H9 (cell line): ENCODE measurements at regions not wholly inside any gene's neighbourhood (a gene's known extent, or its start where the extent isn't known, plus 50 kb on each side); places are given as distances from the start of the nearest gene placed in this dataset.

Experiments
- DNase-seq: peaks from one replicate; pipeline ENCODE4 v3.0.0-alpha.2; 2017
- H2AFZ ChIP-seq: one replicate; pipeline ENCODE4 v1.6.1; 2013; ENCODE audit warnings: mild to moderate bottlenecking, low read length, control low read depth, moderate library complexity
- H2AK5ac ChIP-seq: 2 replicates; pipeline ENCODE4 v1.6.1; 2013; ENCODE audit warnings: low read length, control low read depth, mixed read lengths; ENCODE audit not compliant: insufficient read length
- H2BK120ac ChIP-seq: one replicate; pipeline ENCODE4 v1.6.1; 2013; ENCODE audit warnings: low read depth, mild to moderate bottlenecking, low read length, control low read depth, inconsistent platforms; ENCODE audit not compliant: poor library complexity, severe bottlenecking
- H2BK12ac ChIP-seq: 2 replicates; pipeline ENCODE4 v1.6.1; 2013; ENCODE audit warnings: low read length, control low read depth, mixed read lengths, low read depth; ENCODE audit not compliant: insufficient read length
- H2BK15ac ChIP-seq: 2 replicates; pipeline ENCODE4 v1.6.1; 2013; ENCODE audit warnings: low read depth, low read length, control low read depth
- H2BK20ac ChIP-seq: one replicate; pipeline ENCODE4 v1.6.1; 2013; ENCODE audit warnings: low read depth, mild to moderate bottlenecking, low read length, control low read depth, inconsistent platforms; ENCODE audit not compliant: poor library complexity, severe bottlenecking
- H2BK5ac ChIP-seq: 2 replicates; pipeline ENCODE4 v1.6.1; 2013; ENCODE audit warnings: low read length, control low read depth, mixed read lengths; ENCODE audit not compliant: insufficient read length
- H3K14ac ChIP-seq: 2 replicates; pipeline ENCODE4 v1.6.1; 2013; ENCODE audit warnings: low read length, control low read depth; ENCODE audit not compliant: insufficient read depth
- H3K18ac ChIP-seq: 2 replicates; pipeline ENCODE4 v1.6.1; 2013; ENCODE audit warnings: low read depth, mild to moderate bottlenecking, mixed read lengths, low read length, control low read depth; ENCODE audit not compliant: insufficient read length
- H3K23ac ChIP-seq: 2 replicates; pipeline ENCODE4 v1.6.1; 2013; ENCODE audit warnings: low read length, control low read depth, mixed read lengths, low read depth; ENCODE audit not compliant: insufficient read length
- H3K23me2 ChIP-seq: 2 replicates; pipeline ENCODE4 v1.6.1; 2013; ENCODE audit warnings: low read depth, mild to moderate bottlenecking, mixed read lengths, low read length, control low read depth; ENCODE audit not compliant: insufficient read length, poor library complexity, severe bottlenecking
- H3K27ac ChIP-seq: 2 replicates; pipeline ENCODE4 v1.5.1; 2013; ENCODE audit warnings: low read length, control low read depth, mixed read lengths, low read depth; ENCODE audit not compliant: insufficient read length
- H3K27me3 ChIP-seq: 2 replicates; pipeline ENCODE4 v1.6.1; 2013; ENCODE audit warnings: low read length, control low read depth, inconsistent platforms; ENCODE audit not compliant: insufficient read depth
- H3K4ac ChIP-seq: 2 replicates; pipeline ENCODE4 v1.6.1; 2013; ENCODE audit warnings: low read depth, mild to moderate bottlenecking, control low read depth, inconsistent platforms, low read length, moderate library complexity
- H3K4me1 ChIP-seq: 2 replicates; pipeline ENCODE4 v1.6.1; 2013; ENCODE audit warnings: low read length, control low read depth, inconsistent platforms; ENCODE audit not compliant: insufficient read depth
- H3K4me2 ChIP-seq: 2 replicates; pipeline ENCODE4 v1.6.1; 2013; ENCODE audit warnings: low read length, control low read depth, mixed read lengths; ENCODE audit not compliant: insufficient read length, insufficient read depth
- H3K56ac ChIP-seq: 2 replicates; pipeline ENCODE4 v1.6.1; 2013; ENCODE audit warnings: low read depth, mild to moderate bottlenecking, mixed read lengths, low read length, control low read depth; ENCODE audit not compliant: insufficient read length
- H3K79me1 ChIP-seq: 2 replicates; pipeline ENCODE4 v1.6.1; 2013; ENCODE audit warnings: low read depth, mild to moderate bottlenecking, moderate library complexity, low read length, control low read depth, inconsistent platforms; ENCODE audit not compliant: insufficient read depth, poor library complexity, severe bottlenecking
- H3K79me2 ChIP-seq: 2 replicates; pipeline ENCODE4 v1.6.1; 2013; ENCODE audit warnings: low read length, control low read depth, inconsistent platforms; ENCODE audit not compliant: insufficient read depth
- H3K9ac ChIP-seq: 2 replicates; pipeline ENCODE4 v1.6.1; 2013; ENCODE audit warnings: low read length, control low read depth, mixed read lengths; ENCODE audit not compliant: insufficient read length; ENCODE audit errors: extremely low read depth
- H3K9me3 ChIP-seq: one replicate; pipeline ENCODE4 v1.6.1; 2013; ENCODE audit warnings: low read depth, low read length, inconsistent platforms; ENCODE audit not compliant: control insufficient read depth
- H3T11ph ChIP-seq: one replicate; pipeline ENCODE4 v1.6.1; 2013; ENCODE audit warnings: mild to moderate bottlenecking, low read length, control low read depth, inconsistent platforms
- H4K20me1 ChIP-seq: one replicate; pipeline ENCODE4 v1.6.1; 2013; ENCODE audit not compliant: control insufficient read depth, insufficient read length, insufficient read depth
- H4K5ac ChIP-seq: 2 replicates; pipeline ENCODE4 v1.6.1; 2013; ENCODE audit warnings: low read depth, mild to moderate bottlenecking, mixed read lengths, low read length, control low read depth; ENCODE audit not compliant: insufficient read length
- H4K8ac ChIP-seq: replicated peaks from 2 replicates; pipeline ENCODE4 v1.6.1; 2013; ENCODE audit warnings: low read length, control low read depth, mixed read lengths, low read depth; ENCODE audit not compliant: insufficient read length
- H4K91ac ChIP-seq: 2 replicates; pipeline ENCODE4 v1.6.1; 2013; ENCODE audit warnings: low read depth, mild to moderate bottlenecking, moderate library complexity, mixed read lengths, low read length, control low read depth; ENCODE audit not compliant: insufficient read length
- H3K27ac Mint-ChIP-seq, 3 experiments: 2 replicates in 2 of 3; 3 replicates in 1 of 3; pipeline ENCODE4 v1.8.0; 2020 to 2021; ENCODE audit warnings: mixed read lengths in 3 of 3, mild to moderate bottlenecking in 1 of 3, moderate library complexity in 1 of 3
- H3K27me3 Mint-ChIP-seq: 2 replicates; pipeline ENCODE4 v1.8.0; 2021; ENCODE audit warnings: low read depth, mild to moderate bottlenecking, moderate library complexity, mixed read lengths
- H3K36me3 Mint-ChIP-seq, 3 experiments: 2 replicates in 2 of 3; 3 replicates in 1 of 3; pipeline ENCODE4 v1.8.0; 2020 to 2021; ENCODE audit warnings: low read depth in 3 of 3, mixed read lengths in 3 of 3; ENCODE audit not compliant: insufficient read depth in 1 of 3
- H3K4me1 Mint-ChIP-seq, 2 experiments: 2 replicates each; pipeline ENCODE4 v1.8.0; 2020; ENCODE audit warnings: mixed read lengths in 2 of 2
- H3K4me3 Mint-ChIP-seq, 2 experiments: 2 replicates in 1 of 2; 3 replicates in 1 of 2; pipeline ENCODE4 v1.8.0; 2020 to 2021; ENCODE audit warnings: mild to moderate bottlenecking in 2 of 2, mixed read lengths in 2 of 2, moderate library complexity in 1 of 2
- H3K9me3 Mint-ChIP-seq, 2 experiments: 2 replicates in 1 of 2; 3 replicates in 1 of 2; pipeline ENCODE4 v1.8.0; 2020; ENCODE audit warnings: mild to moderate bottlenecking in 2 of 2, mixed read lengths in 2 of 2, moderate library complexity in 1 of 2
- CTCF ChIP-seq: fragments of 200-600 bp; sonication (generic); conservative IDR thresholded peaks from 3 replicates; pipeline ENCODE4 v1.8.0; 2021; ENCODE audit warnings: antibody characterized with exemption, mild to moderate bottlenecking
- WGBS: extraction: QIAGEN DNeasy Blood & Tissue Kit; methylation state at CpG from one replicate; pipeline ENCODE4 v1.1.7; 2013; ENCODE audit warnings: missing lambda C conversion rate, low lambda C conversion rate, mixed read lengths; ENCODE audit not compliant: insufficient read length; ENCODE audit errors: extremely low coverage; 5-methylcytosine and 5-hydroxymethylcytosine counted together

- TF ChIP-seq CTCF, result no peak
These were observed 463.7 kb upstream of the DSEL start for GRCh38 chr18:67980241-67980640.

More at GRCh38 chr18:67980241-67980640, 463.7 kb upstream of the DSEL start:
- no peak overlapping the region for H2AFZ ChIP-seq
- WGBS, result no CpG with 5 or more reads among the region's 2 CpGs
- no peaks in the 10 kb centered on the region for H3K36me3 Mint-ChIP-seq
- no peak overlapping the region for H2BK15ac ChIP-seq
- no peaks in the 10 kb centered on the region for H3K27me3 ChIP-seq
- H3K27ac ChIP-seq, result no peak overlapping the region
- H3K79me1 ChIP-seq, result no peaks in the 10 kb centered on the region
- H2BK120ac ChIP-seq, result no peak overlapping the region
- no peak overlapping the region for H3K4me2 ChIP-seq
- H3K4me1 ChIP-seq, result no peaks in the 10 kb centered on the region
- no peak overlapping the region for H2BK5ac ChIP-seq
- no peaks in the 10 kb centered on the region for H4K20me1 ChIP-seq
- H3K4ac ChIP-seq, result no peak overlapping the region
- H3K27me3 Mint-ChIP-seq, result no peaks in the 10 kb centered on the region
- no peak overlapping the region for H3K9ac ChIP-seq
- H3K27ac Mint-ChIP-seq, result no peak overlapping the region
- no peaks in the 10 kb centered on the region; a peak in 1 of 5 replicates for H3K9me3 Mint-ChIP-seq
- H3K23ac ChIP-seq, result no peak overlapping the region
- no peak overlapping the region for H3T11ph ChIP-seq
- H4K8ac ChIP-seq, result no peak overlapping the region
- no peak overlapping the region for H3K14ac ChIP-seq
- no peak overlapping the region for H2AK5ac ChIP-seq
- no peak overlapping the region for H3K4me3 Mint-ChIP-seq
- H2BK20ac ChIP-seq, result no peak overlapping the region
- no peak overlapping the region for H3K18ac ChIP-seq
- no peak overlapping the region for H3K56ac ChIP-seq
- no peak for DNase-seq
- no peaks in the 10 kb centered on the region for H3K4me1 Mint-ChIP-seq
- H4K91ac ChIP-seq, result no peak overlapping the region
- no peak overlapping the region for H2BK12ac ChIP-seq
- H3K23me2 ChIP-seq, result no peaks in the 10 kb centered on the region
- no peaks in the 10 kb centered on the region for H3K79me2 ChIP-seq
- no peak overlapping the region for H4K5ac ChIP-seq
- no peaks in the 10 kb centered on the region for H3K9me3 ChIP-seq
